ENCODE measurements at regions not wholly inside any gene's neighbourhood (a gene's known extent, or its start where the extent isn't known, plus 50 kb on each side); places are given as distances from the start of the nearest gene placed in this dataset.

DNA sequence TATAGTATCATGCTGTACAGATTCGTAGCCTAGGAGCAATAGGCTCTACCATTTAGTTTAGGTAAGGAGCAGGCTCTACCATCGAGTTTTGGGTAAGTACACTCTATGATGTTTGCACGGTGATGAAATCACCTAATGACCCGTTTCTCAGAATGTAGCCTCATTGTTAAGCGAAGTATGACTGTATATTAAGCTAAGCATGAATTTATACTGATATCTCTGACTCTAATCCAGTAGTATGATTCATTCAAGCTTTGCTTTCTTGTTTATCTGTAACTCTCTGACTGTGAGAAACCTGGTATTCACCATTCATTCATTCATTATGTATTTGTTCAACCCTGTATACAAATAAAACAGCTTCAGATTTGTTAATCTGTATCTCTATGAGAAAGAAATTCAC lies 283.9 kb upstream of the PRICKLE1 start:
- Histone ChIP-seq H4K20me1 (ENCODE audit: insufficient read depth, low read length) (no peaks in the 10 kb centered on the region), H3K4me3 (replicated peaks in 1 of 3; ENCODE audit: low read depth in 2 of 3, low read length in 3 of 3) (no peak overlapping the region), H3K9me3 (replicated peaks in 1 of 2; ENCODE audit: control insufficient read depth in 1 of 2, insufficient read depth in 1 of 2, low read length in 2 of 2) (no peaks in the 10 kb centered on the region), H3K4me1 (ENCODE audit: control insufficient read depth in 1 of 2, insufficient read depth in 2 of 2, low read length in 2 of 2) (no peaks in the 10 kb centered on the region), H3K9ac (ENCODE audit: insufficient read depth, low read length, poor library complexity, severe bottlenecking) (no peak overlapping the region), H3K36me3 (replicated peaks in 1 of 2; ENCODE audit: control insufficient read depth in 1 of 2, insufficient read depth in 2 of 2, low read length in 2 of 2) (no peaks in the 10 kb centered on the region), H2AFZ (ENCODE audit: insufficient read depth, low read depth, low read length, poor library complexity, severe bottlenecking) (no peak overlapping the region), H3K4me2 (replicated peaks; ENCODE audit: extremely low read depth, low read length, poor library complexity, severe bottlenecking) (no peak overlapping the region), H3K27ac (ENCODE audit: low read depth in 1 of 2, low read length in 2 of 2) (no peak overlapping the region), H3K27me3 (ENCODE audit: control insufficient read depth in 2 of 2, insufficient read depth in 2 of 2, low read length in 2 of 2) (no peaks in the 10 kb centered on the region), H3K79me2 (ENCODE audit: insufficient read depth, low read length) (no peaks in the 10 kb centered on the region)
- no peak for DNase-seq
- intact Hi-C loops (cut with micrococcal nuclease): no loop called here
- no CpG with 5 or more reads among the region's 5 CpGs for WGBS (ENCODE audit: insufficient coverage)
- H3K4me1 Mint-ChIP-seq: no peaks in the 10 kb centered on the region
- H3K27ac Mint-ChIP-seq: no peak overlapping the region
- peaks cover 3 to 8% (median 4%) of the 10 kb centered on the region in 7 donors for H3K9me3 Mint-ChIP-seq
- no peaks in the 10 kb centered on the region for H3K36me3 Mint-ChIP-seq
- no peaks in the 10 kb centered on the region for H3K27me3 Mint-ChIP-seq (ENCODE audit: low read depth in 3 of 3)
- H3K4me3 Mint-ChIP-seq: no peak overlapping the region
- no peak for TF ChIP-seq CTCF (IDR thresholded peaks at IDR 0.05)

DNA sequence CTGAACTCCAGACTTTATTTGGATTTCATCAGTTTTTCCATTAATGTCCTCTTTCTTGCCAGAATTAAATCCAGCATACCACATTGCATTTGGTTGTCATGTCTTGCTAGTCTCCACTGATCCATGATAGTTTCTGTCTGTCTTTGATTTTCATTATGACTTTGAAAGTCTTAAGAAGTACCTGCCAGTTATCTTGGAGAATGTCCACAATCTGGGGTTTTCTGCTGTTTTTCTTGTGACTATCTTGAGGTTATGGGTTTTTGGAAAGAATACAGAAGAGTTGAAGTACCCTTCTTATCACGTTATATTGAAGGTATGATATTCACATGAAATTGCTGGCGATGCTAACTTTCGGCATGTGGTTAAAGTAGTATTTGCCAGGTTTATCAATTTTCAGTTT lies 282.3 kb upstream of the PRICKLE1 start:
- Mint-ChIP-seq H3K9me3 (peaks cover 0 to 10% (median 2%) of the 10 kb centered on the region in 7 donors), H3K27ac (no peak overlapping the region)

More for the DNA sequence above, 282.3 kb upstream of the PRICKLE1 start:
- Histone ChIP-seq H4K20me1 (ENCODE audit: insufficient read depth, low read length) (no peaks in the 10 kb centered on the region), H3K9me3 (replicated peaks in 1 of 2; ENCODE audit: control insufficient read depth in 1 of 2, insufficient read depth in 1 of 2, low read length in 2 of 2) (no peaks in the 10 kb centered on the region), H3K27ac (ENCODE audit: low read depth in 1 of 2, low read length in 2 of 2) (no peak overlapping the region), H2AFZ (ENCODE audit: insufficient read depth, low read depth, low read length, poor library complexity, severe bottlenecking) (no peak overlapping the region), H3K9ac (ENCODE audit: insufficient read depth, low read length, poor library complexity, severe bottlenecking) (no peak overlapping the region), H3K79me2 (ENCODE audit: insufficient read depth, low read length) (no peaks in the 10 kb centered on the region), H3K4me3 (replicated peaks in 1 of 3; ENCODE audit: low read depth in 2 of 3, low read length in 3 of 3) (no peak overlapping the region), H3K27me3 (ENCODE audit: control insufficient read depth in 2 of 2, insufficient read depth in 2 of 2, low read length in 2 of 2) (no peaks in the 10 kb centered on the region), H3K36me3 (replicated peaks in 1 of 2; ENCODE audit: control insufficient read depth in 1 of 2, insufficient read depth in 2 of 2, low read length in 2 of 2) (no peaks in the 10 kb centered on the region), H3K4me1 (ENCODE audit: control insufficient read depth in 1 of 2, insufficient read depth in 2 of 2, low read length in 2 of 2) (no peaks in the 10 kb centered on the region), H3K4me2 (replicated peaks; ENCODE audit: extremely low read depth, low read length, poor library complexity, severe bottlenecking) (no peak overlapping the region)
- no peak for TF ChIP-seq CTCF (IDR thresholded peaks at IDR 0.05)
- no CpG with 5 or more reads among the region's 3 CpGs for WGBS (ENCODE audit: insufficient coverage)
- no peak for DNase-seq
- Mint-ChIP-seq H3K27me3 (ENCODE audit: low read depth in 3 of 3) (no peaks in the 10 kb centered on the region), H3K36me3 (no peaks in the 10 kb centered on the region), H3K4me1 (no peaks in the 10 kb centered on the region), H3K4me3 (no peak overlapping the region)
- intact Hi-C loops (cut with micrococcal nuclease): no loop called here
